HG02870 (cell line): ENCODE measurements at regions not wholly inside any gene's neighbourhood (a gene's known extent, or its start where the extent isn't known, plus 50 kb on each side); places are given as distances from the start of the nearest gene placed in this dataset.

Experiments
- ATAC-seq: cut with Tn5 transposase; IDR thresholded peaks from one replicate; pipeline ENCODE4 v1.9.1; 2021; ENCODE audit warnings: mild to moderate bottlenecking, moderate library complexity; ENCODE audit not compliant: unreplicated experiment

GRCh38 chr3:124563376-124563775 lies 166.9 kb upstream of the UMPS start:
- ATAC-seq, result no peak

- no peak for ATAC-seq
These were observed 165.2 kb upstream of the UMPS start for GRCh38 chr3:124565013-124565412.

DNA sequence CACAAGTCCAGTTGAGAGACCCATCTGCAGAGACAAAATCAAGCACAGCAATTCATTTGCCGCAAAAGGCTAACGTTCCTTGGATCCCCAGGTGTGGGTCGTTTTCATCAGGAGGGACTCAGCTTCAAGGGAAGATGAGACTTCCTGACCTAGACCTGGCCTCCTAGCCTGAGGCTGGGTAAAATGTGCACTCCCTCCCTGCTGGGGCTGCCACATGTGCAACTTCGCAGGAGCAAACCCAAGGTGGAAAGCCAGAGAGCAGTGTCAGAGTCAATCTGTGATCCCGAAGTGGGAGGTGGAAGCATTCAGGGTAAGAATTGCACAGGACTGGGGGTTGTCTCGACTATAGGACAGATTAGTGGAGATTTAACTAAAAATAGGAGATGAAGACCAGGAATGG lies 164.7 kb upstream of the UMPS start:
- ATAC-seq, result no peak

GRCh38 chr3:124566701-124567100 lies 163.6 kb upstream of the UMPS start:
- ATAC-seq, result no peak

GRCh38 chr3:124567179-124567578 lies 163.1 kb upstream of the UMPS start:
- no peak for ATAC-seq

- no peak for ATAC-seq
These were observed 160.5 kb upstream of the UMPS start for GRCh38 chr3:124569761-124570160.

DNA sequence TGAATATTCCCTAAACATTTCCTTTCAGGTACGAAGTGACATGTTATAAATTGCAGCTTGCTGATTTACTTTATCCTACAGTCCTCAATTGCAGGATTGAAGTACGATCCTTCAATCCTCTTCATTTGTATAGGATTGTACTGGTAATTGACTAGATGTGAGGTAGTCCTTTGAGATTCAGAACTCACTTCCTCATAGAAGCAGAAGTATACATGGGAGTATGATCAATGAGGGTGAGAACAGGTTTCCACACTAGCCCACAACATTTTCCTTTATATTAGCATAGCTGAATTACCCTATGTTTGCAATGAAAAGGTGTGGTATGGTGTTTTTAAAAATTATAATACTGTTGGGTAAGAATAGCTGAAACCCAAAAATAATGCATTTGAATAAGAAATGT lies 160.0 kb upstream of the UMPS start:
- no peak for ATAC-seq

- ATAC-seq, result no peak
These were observed 157.3 kb upstream of the UMPS start for GRCh38 chr3:124572851-124573405.

GRCh38 chr3:124574012-124574411 lies 156.2 kb upstream of the UMPS start:
- no peak for ATAC-seq

DNA sequence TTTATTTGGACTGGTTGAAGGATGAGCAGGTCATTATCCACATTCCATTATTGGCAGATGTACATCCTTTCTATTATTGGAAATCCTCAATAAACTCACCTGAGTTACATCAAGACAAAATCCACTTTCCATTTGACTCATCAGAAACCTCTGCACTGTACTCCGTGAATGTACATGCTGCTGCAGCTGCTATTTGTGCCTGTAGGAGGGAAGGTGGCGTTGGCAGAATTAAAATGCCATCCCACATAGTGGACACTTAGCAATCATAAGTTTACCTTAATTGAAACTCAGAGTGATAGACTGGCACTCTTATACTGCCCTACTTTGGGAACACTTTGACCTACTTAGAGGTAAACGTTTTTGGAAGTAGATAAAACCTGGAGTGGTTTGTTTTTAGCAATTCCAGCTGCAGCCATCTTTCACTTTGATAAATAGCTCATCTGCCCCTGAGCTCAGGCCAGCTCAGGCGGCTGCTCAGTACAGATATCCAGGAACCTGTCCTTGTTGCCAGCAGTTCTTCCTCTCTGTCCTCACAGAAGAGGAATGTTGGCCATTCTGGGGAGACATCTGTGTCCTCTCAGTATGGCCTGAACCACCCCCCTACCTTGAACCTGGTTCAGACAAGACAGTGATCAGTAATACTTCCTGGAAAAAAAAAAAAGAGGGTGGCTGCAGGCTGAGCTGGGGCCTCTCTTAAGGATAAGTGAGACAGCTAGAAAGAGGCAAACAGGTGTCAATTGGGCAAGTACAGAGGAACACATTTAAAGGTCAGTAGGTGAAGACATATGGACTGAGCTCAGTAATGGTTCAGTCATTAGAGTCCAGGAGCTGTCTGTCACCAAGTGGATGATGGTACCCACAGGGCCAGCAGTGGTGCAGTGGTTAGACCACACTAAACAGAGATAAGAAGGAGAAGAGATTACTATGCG lies 153.4 kb upstream of the UMPS start:
- ATAC-seq, result peak; percentile 47

- peak; percentile 63 for ATAC-seq
These were observed 152.6 kb upstream of the UMPS start for GRCh38 chr3:124577494-124578167.

- no peak for ATAC-seq
These were observed 150.6 kb upstream of the UMPS start for GRCh38 chr3:124579641-124580040.

DNA sequence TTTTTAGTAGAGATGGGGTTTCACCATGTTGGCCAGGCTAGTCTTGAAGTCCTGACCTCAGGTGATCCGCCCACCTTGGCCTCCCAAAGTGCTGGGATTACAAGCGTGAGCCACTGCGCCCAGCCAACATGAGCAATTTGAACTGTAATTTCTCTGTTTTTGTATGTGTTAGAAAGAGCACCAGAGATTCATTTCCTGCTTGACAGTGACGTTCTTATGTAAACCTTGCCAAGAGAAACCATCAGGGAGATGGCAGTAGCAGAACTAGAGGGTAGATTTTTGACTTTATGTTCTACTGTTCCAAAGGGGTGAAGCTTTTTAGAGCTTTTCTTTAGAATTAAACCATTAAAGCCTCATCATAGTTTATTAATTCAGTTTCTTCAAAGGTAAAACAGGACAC lies 148.1 kb upstream of the UMPS start:
- no peak for ATAC-seq

- ATAC-seq, result no peak
These were observed 147.4 kb upstream of the UMPS start for GRCh38 chr3:124582621-124583395.

DNA sequence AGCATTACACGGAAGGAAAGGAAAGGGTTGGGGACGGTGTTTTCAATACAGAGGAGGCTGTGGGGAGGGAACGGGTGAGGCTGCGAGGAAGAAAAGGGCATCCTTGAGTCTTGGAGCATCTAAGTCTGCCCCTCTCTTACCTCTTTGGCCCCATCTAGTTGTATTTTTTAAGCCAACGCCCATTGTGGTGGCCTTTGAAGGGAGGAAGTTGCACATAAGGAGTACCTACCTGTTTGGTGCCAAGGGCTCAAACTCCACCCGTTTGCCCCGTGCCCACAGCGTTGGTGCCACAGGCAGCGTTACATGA lies 146.1 kb upstream of the UMPS start:
- ATAC-seq, result no peak

GRCh38 chr3:124584552-124585391 lies 145.5 kb upstream of the UMPS start:
- no peak for ATAC-seq

GRCh38 chr3:124586126-124587052 lies 143.9 kb upstream of the UMPS start:
- ATAC-seq, result no peak

GRCh38 chr3:124587053-124587408 lies 143.2 kb upstream of the UMPS start:
- ATAC-seq, result no peak

DNA sequence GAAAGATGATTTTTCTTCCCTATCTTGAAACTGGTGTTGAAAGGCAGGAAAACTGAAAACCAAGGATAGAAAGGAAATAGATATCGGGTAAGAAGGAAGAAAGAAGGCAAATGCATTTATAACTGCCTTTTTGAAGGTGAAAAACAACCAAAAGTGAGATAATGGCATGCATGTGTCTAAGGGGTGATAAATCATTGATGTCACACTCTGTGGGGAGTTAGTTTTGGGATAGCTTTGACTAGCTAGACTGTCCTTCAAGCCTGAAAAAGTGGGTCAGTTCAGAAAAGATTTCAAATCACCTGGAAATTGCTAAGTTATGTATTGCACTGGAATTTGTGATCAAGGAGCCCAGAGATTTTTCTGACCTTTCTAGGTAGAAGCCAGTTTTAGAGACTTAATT lies 142.2 kb upstream of the UMPS start:
- ATAC-seq, result no peak

- ATAC-seq, result no peak
These were observed 141.5 kb upstream of the UMPS start for GRCh38 chr3:124588794-124589193.
